Upper lobe of right lung (tissue), 1 donor: ENCODE measurements at regions not wholly inside any gene's neighbourhood (a gene's known extent, or its start where the extent isn't known, plus 50 kb on each side); places are given as distances from the start of the nearest gene placed in this dataset.

Experiments used
- ATAC-seq: fragments of 200-7000 bp; cut with Tn5 transposase; one replicate; pipeline ENCODE4 v1.9.1; 2020; ENCODE audit warnings: mild to moderate bottlenecking, moderate library complexity
- DNase-seq: peaks from one replicate; pipeline ENCODE4 v3.0.0-alpha.2; 2020
- H3K27ac ChIP-seq: fragments of 200-600 bp; one replicate; pipeline ENCODE4 v1.8.0; 2022
- H3K27me3 ChIP-seq: fragments of 200-600 bp; one replicate; pipeline ENCODE4 v1.8.0; 2022; ENCODE audit warnings: mild to moderate bottlenecking
- H3K36me3 ChIP-seq: fragments of 200-600 bp; one replicate; pipeline ENCODE4 v1.8.0; 2022
- H3K4me1 ChIP-seq: fragments of 200-600 bp; one replicate; pipeline ENCODE4 v1.8.0; 2022
- H3K4me3 ChIP-seq: fragments of 200-600 bp; one replicate; pipeline ENCODE4 v1.8.0; 2022; ENCODE audit warnings: mild to moderate bottlenecking
- H3K9me3 ChIP-seq: fragments of 200-600 bp; one replicate; pipeline ENCODE4 v1.8.0; 2022
- intact Hi-C: fragments of 100-400 bp; cut with DNase I; formaldehyde crosslinking; loops from one replicate; pipeline ENCODE4 v1.11.0; 2022
- TF ChIP-seq, protein P1 (sequence below): fragments of 200-600 bp; IDR thresholded peaks from one replicate; pipeline ENCODE4 v1.8.0; 2022; ENCODE audit warnings: antibody characterized with exemption
- donor health status: DM: no; HTN: yes; CAD: no; lungs with severe emphysema.

DNA sequence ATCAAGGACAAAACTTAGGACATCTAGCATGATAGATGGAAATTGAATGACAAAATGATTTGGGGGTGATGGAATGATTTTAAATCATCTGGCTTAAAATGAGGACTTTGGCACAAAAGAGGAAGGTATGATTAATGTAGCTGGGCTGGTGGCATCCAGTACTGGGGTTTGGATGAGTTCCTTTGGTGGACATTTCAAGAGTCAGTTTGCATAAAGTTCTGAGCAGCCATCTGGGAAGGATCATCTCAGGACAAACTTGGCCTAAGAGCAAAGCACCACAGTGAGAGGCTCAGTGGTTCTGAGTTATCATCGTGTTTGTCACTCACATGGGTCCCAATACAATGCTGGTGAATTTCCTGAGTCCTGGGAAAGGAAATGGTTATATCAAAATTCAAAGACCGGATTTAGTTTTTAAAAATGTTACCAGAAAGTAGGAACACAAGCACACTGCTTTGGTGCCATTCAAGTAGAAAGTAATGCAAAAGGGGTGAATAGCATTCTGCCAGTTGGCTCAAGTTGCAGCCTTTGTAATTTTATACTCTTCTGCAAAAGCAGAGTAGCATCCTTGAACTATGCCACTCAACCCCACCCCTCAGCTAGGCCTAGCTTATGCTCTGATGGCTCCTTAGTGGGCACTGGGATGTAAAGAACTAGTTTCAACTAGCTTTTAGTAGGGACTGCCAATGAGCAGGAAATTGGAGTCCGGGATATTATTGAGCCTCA, 219.0 kb downstream of the COG6 start:
- TF ChIP-seq, protein P1, sequence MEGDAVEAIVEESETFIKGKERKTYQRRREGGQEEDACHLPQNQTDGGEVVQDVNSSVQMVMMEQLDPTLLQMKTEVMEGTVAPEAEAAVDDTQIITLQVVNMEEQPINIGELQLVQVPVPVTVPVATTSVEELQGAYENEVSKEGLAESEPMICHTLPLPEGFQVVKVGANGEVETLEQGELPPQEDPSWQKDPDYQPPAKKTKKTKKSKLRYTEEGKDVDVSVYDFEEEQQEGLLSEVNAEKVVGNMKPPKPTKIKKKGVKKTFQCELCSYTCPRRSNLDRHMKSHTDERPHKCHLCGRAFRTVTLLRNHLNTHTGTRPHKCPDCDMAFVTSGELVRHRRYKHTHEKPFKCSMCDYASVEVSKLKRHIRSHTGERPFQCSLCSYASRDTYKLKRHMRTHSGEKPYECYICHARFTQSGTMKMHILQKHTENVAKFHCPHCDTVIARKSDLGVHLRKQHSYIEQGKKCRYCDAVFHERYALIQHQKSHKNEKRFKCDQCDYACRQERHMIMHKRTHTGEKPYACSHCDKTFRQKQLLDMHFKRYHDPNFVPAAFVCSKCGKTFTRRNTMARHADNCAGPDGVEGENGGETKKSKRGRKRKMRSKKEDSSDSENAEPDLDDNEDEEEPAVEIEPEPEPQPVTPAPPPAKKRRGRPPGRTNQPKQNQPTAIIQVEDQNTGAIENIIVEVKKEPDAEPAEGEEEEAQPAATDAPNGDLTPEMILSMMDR, result no peak
- no peaks in the 10 kb centered on the region for H3K27me3 ChIP-seq
- no peak overlapping the region for H3K4me3 ChIP-seq
- intact Hi-C loops, result no loop called here
- no peak for DNase-seq
- no peaks in the 10 kb centered on the region for H3K9me3 ChIP-seq
- ATAC-seq, result no peak
- H3K27ac ChIP-seq, result no peak overlapping the region
- peaks cover 5% of the 10 kb centered on the region for H3K4me1 ChIP-seq
- H3K36me3 ChIP-seq, result no peaks in the 10 kb centered on the region

GRCh38 chr13:39875111-39875987, 219.9 kb downstream of the COG6 start:
- Histone ChIP-seq H3K9me3 (no peaks in the 10 kb centered on the region), H3K4me3 (no peak overlapping the region), H3K36me3 (no peaks in the 10 kb centered on the region), H3K27me3 (no peaks in the 10 kb centered on the region), H3K27ac (no peak overlapping the region), H3K4me1 (peaks cover 5% of the 10 kb centered on the region)
- ATAC-seq (peak; percentile 21), DNase-seq (no peak)
- intact Hi-C loops, result no loop called here
- TF ChIP-seq, protein P1, result no peak

GRCh38 chr13:39876258-39876657, 220.8 kb downstream of the COG6 start:
- Histone ChIP-seq H3K36me3 (no peaks in the 10 kb centered on the region), H3K4me3 (no peak overlapping the region)
- ATAC-seq, result no peak

GRCh38 chr13:39877134-39877533, 221.7 kb downstream of the COG6 start:
- H3K27me3 ChIP-seq, result no peaks in the 10 kb centered on the region
- H3K27ac ChIP-seq, result no peak overlapping the region
- H3K4me3 ChIP-seq, result no peak overlapping the region
- TF ChIP-seq, protein P1, result no peak
- DNase-seq (no peak), ATAC-seq (no peak)
- peaks cover 5% of the 10 kb centered on the region for H3K4me1 ChIP-seq
- intact Hi-C loops, result no loop called here
- no peaks in the 10 kb centered on the region for H3K36me3 ChIP-seq
- no peaks in the 10 kb centered on the region for H3K9me3 ChIP-seq

More at GRCh38 chr13:39876258-39876657, 220.8 kb downstream of the COG6 start:
- DNase-seq, result no peak
- TF ChIP-seq, protein P1, result no peak
- H3K4me1 ChIP-seq, result peaks cover 5% of the 10 kb centered on the region
- intact Hi-C loops, result no loop called here
- no peak overlapping the region for H3K27ac ChIP-seq
- H3K9me3 ChIP-seq, result no peaks in the 10 kb centered on the region
- no peaks in the 10 kb centered on the region for H3K27me3 ChIP-seq

DNA sequence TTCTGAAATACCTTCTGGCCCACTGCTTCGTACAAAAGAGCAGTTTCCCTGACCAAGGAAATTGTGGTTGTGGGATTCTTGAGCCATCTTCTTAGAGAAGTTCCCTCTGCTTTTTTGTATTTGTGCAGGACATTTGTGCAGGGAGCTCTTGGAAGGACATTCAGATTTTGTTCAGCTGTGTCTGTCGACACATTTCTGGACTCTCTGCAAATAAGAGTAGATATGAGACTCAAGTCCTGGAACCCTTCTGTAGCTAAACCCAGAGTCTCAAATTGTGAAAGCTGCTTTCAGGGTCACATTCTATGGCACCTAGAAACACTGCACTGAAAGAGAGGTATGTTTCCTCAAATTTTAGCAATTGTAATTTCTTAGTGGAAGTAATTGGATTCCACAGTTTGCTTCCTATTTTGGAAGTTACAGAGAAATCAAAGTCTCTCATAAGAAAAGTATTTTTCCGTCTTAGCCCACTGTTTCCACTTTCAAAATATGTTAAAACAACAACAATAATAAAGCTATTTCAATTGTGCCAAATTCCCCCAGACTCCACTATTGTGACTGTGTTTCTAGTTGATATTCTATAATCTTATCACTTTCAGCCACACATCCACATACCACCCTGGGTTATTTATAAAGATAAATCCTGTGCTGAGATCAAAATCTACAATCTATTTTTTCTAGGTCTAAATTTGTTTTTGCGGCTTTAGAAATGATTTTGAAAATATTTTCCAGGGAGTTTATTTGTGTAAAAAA, 224.0 kb downstream of the COG6 start:
- intact Hi-C loops, result no loop called here
- ATAC-seq, result no peak
- Histone ChIP-seq H3K4me1 (peaks cover 5% of the 10 kb centered on the region), H3K27ac (no peak overlapping the region), H3K36me3 (no peaks in the 10 kb centered on the region), H3K4me3 (no peak overlapping the region), H3K9me3 (no peaks in the 10 kb centered on the region), H3K27me3 (no peaks in the 10 kb centered on the region)
- no peak for DNase-seq
- TF ChIP-seq, protein P1, result no peak
